Lower lobe of right lung (tissue), 2 donors: ENCODE measurements at regions not wholly inside any gene's neighbourhood (a gene's known extent, or its start where the extent isn't known, plus 50 kb on each side); places are given as distances from the start of the nearest gene placed in this dataset.
"Not testable (repeated sequence)": the region's sequence is repeated elsewhere in the genome, so short reads cannot be mapped to it uniquely, and the experiment has no call there.

Source experiments
- ATAC-seq, 2 donors: fragments of 200-7000 bp; cut with Tn5 transposase; one replicate each; pipeline ENCODE4 v1.9.1; 2020 to 2022; ENCODE audit warnings: mild to moderate bottlenecking in 2 of 2, moderate library complexity in 2 of 2
- DNase-seq: peaks from one replicate; pipeline ENCODE4 v3.0.0-alpha.2; 2020
- H3K27ac ChIP-seq: fragments of 200-600 bp; one replicate; pipeline ENCODE4 v1.8.0; 2022
- H3K27me3 ChIP-seq: fragments of 200-600 bp; one replicate; pipeline ENCODE4 v1.8.0; 2022; ENCODE audit warnings: low read depth
- H3K36me3 ChIP-seq: fragments of 200-600 bp; one replicate; pipeline ENCODE4 v1.8.0; 2022; ENCODE audit warnings: mild to moderate bottlenecking
- H3K4me1 ChIP-seq: fragments of 200-600 bp; one replicate; pipeline ENCODE4 v1.8.0; 2022
- H3K4me3 ChIP-seq: fragments of 200-600 bp; one replicate; pipeline ENCODE4 v1.8.0; 2022; ENCODE audit warnings: mild to moderate bottlenecking
- H3K9me3 ChIP-seq: fragments of 200-600 bp; one replicate; pipeline ENCODE4 v1.8.0; 2022
- CTCF ChIP-seq: fragments of 200-600 bp; IDR thresholded peaks from one replicate; pipeline ENCODE4 v1.8.0; 2022; ENCODE audit warnings: antibody characterized with exemption, mild to moderate bottlenecking
- intact Hi-C: fragments of 100-400 bp; cut with DNase I; formaldehyde crosslinking; loops from one replicate; pipeline ENCODE4 v1.11.0; 2022
- donor health status: DM: no; HTN: yes; CAD: no; lungs with severe emphysema.

DNA sequence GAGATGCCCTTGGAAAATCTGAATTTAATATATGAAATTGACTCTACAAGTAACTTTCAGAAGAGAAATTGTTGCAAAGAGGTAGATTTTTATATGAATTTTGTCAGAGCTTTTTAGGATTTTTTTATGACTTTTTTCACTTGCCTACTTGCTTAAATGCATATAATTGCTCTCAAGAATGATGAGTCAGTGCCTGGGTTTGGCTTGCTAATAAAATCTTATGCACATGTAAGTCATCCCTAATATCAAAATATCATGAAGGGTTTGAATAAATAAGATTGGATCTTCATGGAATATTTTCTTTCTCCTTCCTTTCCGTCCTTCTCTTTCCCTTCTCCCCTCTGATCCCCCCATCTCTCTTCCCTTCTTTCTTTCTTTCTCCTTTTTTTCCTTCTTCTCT, 354.1 kb downstream of the TXNL1 start:
- no peaks in the 10 kb centered on the region for H3K4me1 ChIP-seq
- no peak overlapping the region for H3K27ac ChIP-seq
- intact Hi-C loops, result no loop called here
- no peaks in the 10 kb centered on the region for H3K9me3 ChIP-seq
- H3K27me3 ChIP-seq, result no peaks in the 10 kb centered on the region
- DNase-seq (no peak), ATAC-seq (no peak)
- no peak overlapping the region for H3K4me3 ChIP-seq
- no peak for TF ChIP-seq CTCF
- H3K36me3 ChIP-seq, result no peaks in the 10 kb centered on the region

GRCh38 chr18:56283316-56283715, 355.1 kb downstream of the TXNL1 start:
- H3K4me3 ChIP-seq, result no peak overlapping the region
- H3K27me3 ChIP-seq, result no peaks in the 10 kb centered on the region
- no peaks in the 10 kb centered on the region for H3K36me3 ChIP-seq
- no peaks in the 10 kb centered on the region for H3K9me3 ChIP-seq
- H3K4me1 ChIP-seq, result no peaks in the 10 kb centered on the region
- no peak overlapping the region for H3K27ac ChIP-seq
- intact Hi-C loops, result no loop called here
- DNase-seq (no peak), ATAC-seq (no peak)
- TF ChIP-seq CTCF, result no peak

- H3K27ac ChIP-seq, result no peak overlapping the region
- DNase-seq (no peak), ATAC-seq (no peak)
- H3K4me1 ChIP-seq, result no peaks in the 10 kb centered on the region
- H3K9me3 ChIP-seq, result no peaks in the 10 kb centered on the region
- H3K4me3 ChIP-seq, result no peak overlapping the region
- H3K27me3 ChIP-seq, result no peaks in the 10 kb centered on the region
- intact Hi-C loops, result no loop called here
- H3K36me3 ChIP-seq, result no peaks in the 10 kb centered on the region
- no peak for TF ChIP-seq CTCF
Observed at GRCh38 chr18:56282234-56283104, 355.9 kb downstream of the TXNL1 start.

DNA sequence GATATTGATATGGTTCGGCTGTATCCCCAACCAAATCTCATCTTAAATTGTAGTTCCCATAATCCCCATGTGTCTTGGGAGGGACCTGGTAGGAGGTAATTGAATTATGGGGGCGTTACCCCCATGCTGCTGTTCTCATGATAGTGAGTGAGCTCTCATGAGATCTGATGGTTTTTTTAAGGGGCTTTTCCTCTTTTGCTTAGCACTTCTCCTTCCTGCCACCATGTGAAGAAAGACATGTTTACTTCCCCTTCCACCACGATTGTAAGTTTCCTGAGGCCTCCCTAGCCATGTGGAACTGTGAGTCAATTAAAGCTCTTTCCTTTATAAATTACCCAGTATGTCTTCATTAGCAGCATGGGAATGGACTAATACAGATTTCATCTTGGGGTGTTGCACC, 358.6 kb downstream of the TXNL1 start:
- H3K36me3 ChIP-seq, ATAC-seq, H3K27ac ChIP-seq, H3K27me3 ChIP-seq, H3K4me3 ChIP-seq, intact Hi-C loops, H3K9me3 ChIP-seq, H3K4me1 ChIP-seq, DNase-seq: not testable (repeated sequence)

DNA sequence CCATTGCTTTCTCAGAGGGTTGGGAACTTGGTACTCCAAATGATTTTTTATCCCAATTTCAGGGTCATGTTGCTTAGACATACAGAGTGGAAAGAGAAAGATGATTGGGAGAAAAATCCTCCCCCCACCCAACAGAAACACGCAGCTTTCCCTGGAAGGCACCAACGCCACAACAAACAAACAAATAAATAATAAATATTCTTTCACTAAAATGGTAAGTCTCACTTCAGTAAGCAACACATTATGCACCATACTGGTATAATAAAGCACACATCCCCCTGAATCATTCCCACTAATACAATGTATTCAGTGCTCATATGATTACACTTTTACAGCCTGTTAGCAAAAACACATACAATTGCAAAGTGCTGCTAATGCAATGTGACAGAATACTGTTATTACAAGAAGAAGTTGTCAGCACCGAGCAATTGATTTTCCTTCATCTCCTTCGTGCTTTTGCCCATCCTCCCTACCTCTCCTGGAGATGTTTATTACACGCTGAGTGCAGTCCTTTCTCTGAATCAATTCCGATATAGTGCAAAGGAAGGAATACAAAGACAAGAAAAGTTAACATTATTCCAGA, 359.9 kb downstream of the TXNL1 start:
- DNase-seq (no peak), ATAC-seq (no peak)
- TF ChIP-seq CTCF, result no peak
- H3K4me3 ChIP-seq, result no peak overlapping the region
- H3K36me3 ChIP-seq, result no peaks in the 10 kb centered on the region
- H3K9me3 ChIP-seq, result no peaks in the 10 kb centered on the region
- no peaks in the 10 kb centered on the region for H3K4me1 ChIP-seq
- intact Hi-C loops, result no loop called here
- H3K27ac ChIP-seq, result no peak overlapping the region
- H3K27me3 ChIP-seq, result no peaks in the 10 kb centered on the region

DNA sequence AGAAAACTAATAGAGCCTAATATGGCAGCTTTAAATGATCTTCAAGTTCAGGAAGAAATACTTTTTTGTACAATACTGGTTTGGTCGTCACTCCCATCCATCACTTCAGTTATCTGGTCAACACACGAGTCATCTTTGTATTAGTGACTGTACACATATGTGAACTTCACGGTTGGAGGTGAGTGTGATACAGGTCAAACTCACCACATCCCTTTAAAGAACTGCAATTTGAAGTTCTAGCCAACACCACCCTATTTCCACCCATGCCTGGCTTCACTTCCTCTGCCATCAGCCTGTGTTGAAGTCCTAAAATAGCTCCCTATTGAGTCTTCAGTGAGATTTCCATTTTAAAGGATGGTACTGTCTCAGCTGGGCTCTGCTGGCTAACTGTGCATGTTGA, 361.9 kb downstream of the TXNL1 start:
- Histone ChIP-seq H3K4me3 (no peak overlapping the region), H3K27ac (no peak overlapping the region), H3K36me3 (no peaks in the 10 kb centered on the region), H3K4me1 (no peaks in the 10 kb centered on the region), H3K9me3 (no peaks in the 10 kb centered on the region), H3K27me3 (no peaks in the 10 kb centered on the region)
- ATAC-seq (no peak), DNase-seq (no peak)
- intact Hi-C loops, result no loop called here
- no peak for TF ChIP-seq CTCF
